MCF 10A (cell line): ENCODE measurements at regions not wholly inside any gene's neighbourhood (a gene's known extent, or its start where the extent isn't known, plus 50 kb on each side); places are given as distances from the start of the nearest gene placed in this dataset.

ENCODE experiments used
- BruUV-seq: library from RNA; stranded (reverse); fragments of 400-500 nt; replicated peaks from 2 replicates; lab custom pipeline; 2021; lab: Mats Ljungman, UMichigan
- CTCF ChIA-PET: fragments of 300-600 bp; sonication (Branson Sonifier 250); formaldehyde crosslinking; extraction: SDS; loops from one replicate; lab custom pipeline; 2021; ENCODE audit warnings: antibody characterized with exemption, inconsistent platforms; lab: Yijun Ruan, JAX
- POLR2A ChIA-PET: fragments of 300-600, 350-650 bp; sonication (Branson Sonifier 250); formaldehyde crosslinking; extraction: SDS; loops from one replicate; lab custom pipeline; 2020; ENCODE audit warnings: antibody characterized with exemption, inconsistent platforms; lab: Yijun Ruan, JAX
- DNase-seq: peaks from one replicate; pipeline ENCODE4 v3.0.0-alpha.2; 2018; ENCODE audit not compliant: unreplicated experiment
- H3K27ac Mint-ChIP-seq: one replicate; pipeline ENCODE4 v1.8.0; 2022; ENCODE audit warnings: mild to moderate bottlenecking, low read depth, mixed read lengths; ENCODE audit not compliant: unreplicated experiment
- H3K27me3 Mint-ChIP-seq: one replicate; pipeline ENCODE4 v1.8.0; 2022; ENCODE audit warnings: mixed read lengths; ENCODE audit not compliant: insufficient read depth, unreplicated experiment
- H3K36me3 Mint-ChIP-seq: one replicate; pipeline ENCODE4 v1.8.0; 2022; ENCODE audit warnings: mild to moderate bottlenecking, moderate library complexity, mixed read lengths; ENCODE audit not compliant: insufficient read depth, unreplicated experiment
- H3K4me1 Mint-ChIP-seq: one replicate; pipeline ENCODE4 v1.8.0; 2022; ENCODE audit warnings: mixed read lengths; ENCODE audit not compliant: insufficient read depth, unreplicated experiment
- H3K4me3 Mint-ChIP-seq: one replicate; pipeline ENCODE4 v1.8.0; 2022; ENCODE audit warnings: mild to moderate bottlenecking, moderate library complexity, mixed read lengths; ENCODE audit not compliant: unreplicated experiment
- H3K9me3 Mint-ChIP-seq: one replicate; pipeline ENCODE4 v1.8.0; 2022; ENCODE audit warnings: mixed read lengths; ENCODE audit not compliant: unreplicated experiment
- intact Hi-C: fragments of 100-400 bp; cut with micrococcal nuclease; formaldehyde crosslinking; loops from 2 replicates; pipeline ENCODE4 v1.14.1; 2022
- TF ChIP-seq, protein P1 (sequence below): fragments of 200-600 bp; IDR thresholded peaks from one replicate; pipeline ENCODE4 v1.8.0; 2022; ENCODE audit warnings: antibody characterized with exemption, mild to moderate bottlenecking; ENCODE audit not compliant: unreplicated experiment

GRCh38 chr5:26563979-26564378, 474.4 kb downstream of the CDH9 start:
- CTCF ChIA-PET = no interaction called here
- intact Hi-C loops = no loop called here
- no peak for DNase-seq
- H3K9me3 Mint-ChIP-seq = no peaks in the 10 kb centered on the region
- H3K4me1 Mint-ChIP-seq = no peaks in the 10 kb centered on the region
- H3K27ac Mint-ChIP-seq = no peak overlapping the region
- no peaks in the 10 kb centered on the region for H3K27me3 Mint-ChIP-seq
- POLR2A ChIA-PET = no interaction called here
- H3K4me3 Mint-ChIP-seq = no peak overlapping the region
- BruUV-seq = no TSS peak
- TF ChIP-seq, protein P1, sequence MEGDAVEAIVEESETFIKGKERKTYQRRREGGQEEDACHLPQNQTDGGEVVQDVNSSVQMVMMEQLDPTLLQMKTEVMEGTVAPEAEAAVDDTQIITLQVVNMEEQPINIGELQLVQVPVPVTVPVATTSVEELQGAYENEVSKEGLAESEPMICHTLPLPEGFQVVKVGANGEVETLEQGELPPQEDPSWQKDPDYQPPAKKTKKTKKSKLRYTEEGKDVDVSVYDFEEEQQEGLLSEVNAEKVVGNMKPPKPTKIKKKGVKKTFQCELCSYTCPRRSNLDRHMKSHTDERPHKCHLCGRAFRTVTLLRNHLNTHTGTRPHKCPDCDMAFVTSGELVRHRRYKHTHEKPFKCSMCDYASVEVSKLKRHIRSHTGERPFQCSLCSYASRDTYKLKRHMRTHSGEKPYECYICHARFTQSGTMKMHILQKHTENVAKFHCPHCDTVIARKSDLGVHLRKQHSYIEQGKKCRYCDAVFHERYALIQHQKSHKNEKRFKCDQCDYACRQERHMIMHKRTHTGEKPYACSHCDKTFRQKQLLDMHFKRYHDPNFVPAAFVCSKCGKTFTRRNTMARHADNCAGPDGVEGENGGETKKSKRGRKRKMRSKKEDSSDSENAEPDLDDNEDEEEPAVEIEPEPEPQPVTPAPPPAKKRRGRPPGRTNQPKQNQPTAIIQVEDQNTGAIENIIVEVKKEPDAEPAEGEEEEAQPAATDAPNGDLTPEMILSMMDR = no peak
- no peaks in the 10 kb centered on the region for H3K36me3 Mint-ChIP-seq

DNA sequence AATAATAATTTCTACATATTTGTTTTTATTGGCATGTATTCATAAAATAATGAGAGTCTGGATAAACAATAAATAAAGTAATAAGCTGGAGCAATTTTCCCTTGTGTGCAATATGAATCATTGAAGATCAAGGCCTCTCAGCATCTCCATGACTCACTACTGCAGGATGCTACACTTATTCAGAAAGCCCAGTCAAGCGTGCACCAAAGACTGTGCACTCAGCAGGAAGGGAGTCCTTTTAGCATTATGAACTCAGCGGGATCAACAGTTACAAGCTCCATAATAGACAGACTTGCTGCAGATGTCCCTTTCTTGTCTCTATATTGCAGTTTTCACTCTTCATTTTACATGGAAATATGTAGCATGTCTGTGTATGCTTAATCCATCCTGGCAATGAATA, 485.3 kb downstream of the CDH9 start:
- DNase-seq = peak; percentile 70
- H3K27ac Mint-ChIP-seq = no peak overlapping the region
- POLR2A ChIA-PET = no interaction called here
- no peak overlapping the region for H3K4me3 Mint-ChIP-seq
- TF ChIP-seq, protein P1 = no peak
- H3K27me3 Mint-ChIP-seq = no peaks in the 10 kb centered on the region
- CTCF ChIA-PET = interaction anchor here (0.8 kb wide), 1 partner anchor 32 kb away, joined by 3 read pairs; no protein-coding TSS in a partner anchor
- H3K36me3 Mint-ChIP-seq = no peaks in the 10 kb centered on the region
- no peaks in the 10 kb centered on the region for H3K4me1 Mint-ChIP-seq
- BruUV-seq = no TSS peak
- intact Hi-C loops = no loop called here
- peaks cover 8% of the 10 kb centered on the region for H3K9me3 Mint-ChIP-seq

- no peaks in the 10 kb centered on the region for H3K4me1 Mint-ChIP-seq
- no peaks in the 10 kb centered on the region for H3K27me3 Mint-ChIP-seq
- ChIA-PET CTCF (interaction anchor here (0.7 kb wide), 1 partner anchor 311 kb away, joined by 3 read pairs; no protein-coding TSS in a partner anchor), POLR2A (no interaction called here)
- H3K9me3 Mint-ChIP-seq = peaks cover 9% of the 10 kb centered on the region
- no peak overlapping the region for H3K27ac Mint-ChIP-seq
- no peak for DNase-seq
- TF ChIP-seq, protein P1 = no peak
- H3K36me3 Mint-ChIP-seq = no peaks in the 10 kb centered on the region
- BruUV-seq = no TSS peak
- intact Hi-C loops = no loop called here
- no peak overlapping the region for H3K4me3 Mint-ChIP-seq
Observed at GRCh38 chr5:26543987-26544386, 494.4 kb downstream of the CDH9 start.

DNA sequence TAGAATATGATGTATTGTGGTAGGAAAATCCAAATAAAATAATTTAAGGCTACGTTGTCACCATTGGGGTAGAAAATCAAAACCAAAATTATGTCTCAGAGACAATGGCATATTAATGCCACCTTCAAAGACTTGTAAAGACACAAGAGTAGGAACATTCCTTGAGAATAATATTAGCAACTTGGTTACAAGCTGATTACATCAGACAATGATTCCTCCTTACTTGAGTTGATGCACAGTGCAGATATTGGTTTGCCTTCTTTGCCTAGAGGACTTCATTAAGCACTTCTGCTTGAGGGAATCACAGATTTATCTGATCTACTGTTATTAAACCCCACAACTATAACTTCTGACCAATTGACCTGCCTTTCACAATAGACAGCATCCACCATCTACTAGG, 500.2 kb downstream of the CDH9 start:
- Mint-ChIP-seq H3K4me3 (no peak overlapping the region), H3K27ac (no peak overlapping the region), H3K27me3 (no peaks in the 10 kb centered on the region), H3K36me3 (no peaks in the 10 kb centered on the region), H3K4me1 (no peaks in the 10 kb centered on the region), H3K9me3 (peaks cover 11% of the 10 kb centered on the region)
- CTCF ChIA-PET = no interaction called here
- TF ChIP-seq, protein P1 = no peak
- DNase-seq = no peak
- intact Hi-C loops = no loop called here
- POLR2A ChIA-PET = no interaction called here
- no TSS peak for BruUV-seq
